ENCODE measurements at regions not wholly inside any gene's neighbourhood (a gene's known extent, or its start where the extent isn't known, plus 50 kb on each side); places are given as distances from the start of the nearest gene placed in this dataset.

DNA sequence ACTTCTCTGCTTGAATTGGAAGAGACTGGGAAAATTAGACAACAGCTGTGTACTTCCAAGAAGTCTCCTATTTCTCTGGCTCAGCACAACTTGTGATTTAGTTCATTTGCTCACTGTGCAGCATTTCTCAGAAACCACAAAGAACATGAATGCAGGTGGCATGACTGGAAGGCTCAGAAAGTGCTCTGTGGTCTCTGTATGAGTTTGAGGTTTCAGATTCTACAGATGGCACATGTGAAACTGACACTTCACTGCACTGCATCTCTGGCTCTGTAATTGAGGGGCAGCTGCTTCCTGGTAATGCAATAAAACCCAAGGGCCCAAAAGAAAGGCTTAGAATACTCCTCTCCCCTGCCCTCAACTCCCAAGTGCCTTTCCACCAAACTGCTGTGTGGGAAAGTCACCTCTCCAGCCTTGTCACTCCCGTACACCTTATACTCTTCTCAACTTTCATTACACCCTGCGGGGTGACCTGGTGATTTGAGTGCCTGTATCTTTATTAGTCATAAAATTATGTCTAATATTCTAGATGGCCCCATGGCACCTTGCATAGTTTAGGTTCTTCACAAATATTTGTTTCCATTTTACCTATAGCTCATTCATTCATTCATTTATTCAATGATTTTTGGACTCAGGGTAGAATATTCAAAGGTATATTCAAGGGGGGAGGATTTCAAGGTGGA is 82.5 kb downstream of the ESM1 start:
- Histone ChIP-seq H3K9me3 (no peaks in the 10 kb centered on the region), H3K27ac (peak overlapping the region in 2 of 4 donors; percentile 44 to 56), H3K4me1 (no peaks in the 10 kb centered on the region), H3K36me3 (no peaks in the 10 kb centered on the region), H3K27me3 (no peaks in the 10 kb centered on the region), H3K4me3 (no peak overlapping the region)
- TF ChIP-seq EP300 (IDR thresholded peaks at IDR 0.05) (no peak), POLR2AphosphoS5 (IDR thresholded peaks at IDR 0.05) (peak in 2 of 4 donors; percentile 7 to 54)
- intact Hi-C loops (cut with DNase I), result no loop called here
- WGBS, 2 donors, result 52 to 53% methylated on average over 2 of the region's 2 CpGs
- DNase-seq, result no peak

DNA sequence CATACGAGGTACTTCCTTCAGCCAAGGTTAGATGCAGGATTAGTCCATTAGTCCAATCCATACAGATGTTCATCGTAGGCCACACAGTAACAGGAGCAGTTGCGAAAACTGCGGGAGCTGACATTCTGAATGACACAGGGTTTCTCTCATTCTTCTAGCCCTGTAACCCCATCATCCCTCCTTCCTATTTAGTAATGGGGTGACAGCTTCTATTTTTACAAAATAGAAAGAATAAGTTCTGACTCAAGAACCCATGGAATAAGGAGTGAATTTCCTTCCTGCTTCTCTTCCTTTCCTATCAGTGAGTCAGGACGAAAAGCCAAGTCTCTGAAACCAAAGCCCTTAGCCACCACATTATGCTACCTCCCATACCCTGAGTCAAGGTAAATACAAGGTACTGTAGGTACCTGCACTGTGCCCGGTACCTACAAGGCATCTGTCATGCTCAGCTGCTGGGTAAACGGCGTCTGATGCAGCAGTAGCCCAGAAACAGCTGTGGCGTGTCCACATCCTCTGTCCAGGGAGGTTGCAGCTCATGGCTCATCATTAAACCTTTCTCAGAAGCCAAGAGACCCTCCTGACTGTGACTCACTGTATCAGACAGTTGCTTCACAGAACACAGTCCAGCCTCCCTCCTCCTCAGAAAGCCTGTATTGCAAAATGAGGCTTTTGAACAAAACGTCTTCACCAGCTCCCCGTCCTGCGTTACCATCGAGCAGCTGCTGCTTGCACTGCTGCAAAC is 84.2 kb downstream of the ESM1 start:
- intact Hi-C loops (cut with DNase I), result no loop called here
- Histone ChIP-seq H3K9me3 (no peaks in the 10 kb centered on the region), H3K4me3 (no peak overlapping the region), H3K4me1 (no peaks in the 10 kb centered on the region), H3K27ac (peak overlapping the region; percentile 23 to 56 (median 49)), H3K27me3 (no peaks in the 10 kb centered on the region), H3K36me3 (no peaks in the 10 kb centered on the region)
- WGBS, 2 donors, result 70% methylated on average over 13 of the region's 13 CpGs
- TF ChIP-seq POLR2AphosphoS5 (IDR thresholded peaks at IDR 0.05), result peak; percentile 37 to 71 (median 54)
- TF ChIP-seq, protein P1, sequence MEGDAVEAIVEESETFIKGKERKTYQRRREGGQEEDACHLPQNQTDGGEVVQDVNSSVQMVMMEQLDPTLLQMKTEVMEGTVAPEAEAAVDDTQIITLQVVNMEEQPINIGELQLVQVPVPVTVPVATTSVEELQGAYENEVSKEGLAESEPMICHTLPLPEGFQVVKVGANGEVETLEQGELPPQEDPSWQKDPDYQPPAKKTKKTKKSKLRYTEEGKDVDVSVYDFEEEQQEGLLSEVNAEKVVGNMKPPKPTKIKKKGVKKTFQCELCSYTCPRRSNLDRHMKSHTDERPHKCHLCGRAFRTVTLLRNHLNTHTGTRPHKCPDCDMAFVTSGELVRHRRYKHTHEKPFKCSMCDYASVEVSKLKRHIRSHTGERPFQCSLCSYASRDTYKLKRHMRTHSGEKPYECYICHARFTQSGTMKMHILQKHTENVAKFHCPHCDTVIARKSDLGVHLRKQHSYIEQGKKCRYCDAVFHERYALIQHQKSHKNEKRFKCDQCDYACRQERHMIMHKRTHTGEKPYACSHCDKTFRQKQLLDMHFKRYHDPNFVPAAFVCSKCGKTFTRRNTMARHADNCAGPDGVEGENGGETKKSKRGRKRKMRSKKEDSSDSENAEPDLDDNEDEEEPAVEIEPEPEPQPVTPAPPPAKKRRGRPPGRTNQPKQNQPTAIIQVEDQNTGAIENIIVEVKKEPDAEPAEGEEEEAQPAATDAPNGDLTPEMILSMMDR (IDR thresholded peaks at IDR 0.05), result no peak
- no peak for TF ChIP-seq EP300 (IDR thresholded peaks at IDR 0.05)
- DNase-seq, result peak; percentile 89

DNA sequence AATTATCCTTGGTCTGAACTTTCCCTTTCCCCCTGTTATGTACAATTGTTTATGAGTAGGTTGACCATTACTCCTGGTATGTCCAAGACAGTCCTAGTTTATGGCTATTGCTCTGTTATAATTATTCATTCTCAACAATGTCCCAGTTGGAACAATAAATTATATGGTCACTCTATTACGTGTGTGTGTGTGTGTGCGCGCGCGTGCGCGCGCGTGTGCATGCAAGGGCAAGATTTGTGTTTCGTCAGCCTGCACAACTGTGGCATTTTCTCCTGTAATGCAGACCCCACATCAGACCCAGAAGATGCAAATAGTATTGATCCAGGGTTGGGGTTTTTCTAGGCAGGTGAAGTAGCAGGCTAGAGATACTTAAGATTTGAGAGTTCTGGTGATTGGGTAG is 88.4 kb downstream of the ESM1 start:
- DNase-seq, result no peak
- Histone ChIP-seq H3K9me3 (no peaks in the 10 kb centered on the region), H3K4me1 (no peaks in the 10 kb centered on the region), H3K27me3 (no peaks in the 10 kb centered on the region), H3K4me3 (no peak overlapping the region), H3K27ac (no peak overlapping the region), H3K36me3 (no peaks in the 10 kb centered on the region)
- intact Hi-C loops (cut with DNase I), result no loop called here
- TF ChIP-seq POLR2AphosphoS5 (IDR thresholded peaks at IDR 0.05), result no peak
- TF ChIP-seq POLR2A (IDR thresholded peaks at IDR 0.05), result no peak
- TF ChIP-seq EP300 (IDR thresholded peaks at IDR 0.05), result no peak
- TF ChIP-seq, protein P1 (IDR thresholded peaks at IDR 0.05), result no peak
- 95 to 98% methylated on average over 10 of the region's 10 CpGs for WGBS, 2 donors

DNA sequence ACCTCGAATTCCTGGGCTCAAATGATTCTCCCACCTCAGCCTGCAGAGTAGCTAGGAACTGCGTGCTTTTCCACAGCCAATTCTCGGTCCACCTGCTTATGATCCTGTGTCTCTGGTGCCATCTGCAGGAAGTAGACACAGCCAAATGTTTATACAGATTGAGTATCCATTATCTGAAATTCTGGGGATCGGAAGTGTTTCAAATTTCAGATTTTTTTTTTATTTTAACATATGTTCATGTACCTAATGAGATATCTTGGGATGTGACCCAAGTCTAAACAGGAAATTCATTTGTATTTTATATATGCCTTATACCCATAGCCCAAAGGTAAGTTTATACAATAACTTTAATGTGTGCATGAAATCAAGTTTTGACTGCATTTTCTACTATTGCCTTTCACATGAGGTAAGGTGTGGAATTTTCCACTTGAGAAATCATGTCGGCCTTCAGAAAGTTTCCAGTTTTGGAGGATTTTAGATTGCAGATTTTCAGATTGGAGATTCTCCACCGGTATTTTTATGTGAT is 89.5 kb downstream of the ESM1 start:
- Histone ChIP-seq H3K27me3 (no peaks in the 10 kb centered on the region), H3K9me3 (no peaks in the 10 kb centered on the region), H3K36me3 (no peaks in the 10 kb centered on the region), H3K27ac (no peak overlapping the region), H3K4me1 (no peaks in the 10 kb centered on the region), H3K4me3 (no peak overlapping the region)
- intact Hi-C loops (cut with DNase I), result no loop called here
- no peak for DNase-seq
- TF ChIP-seq, protein P1 (IDR thresholded peaks at IDR 0.05), result peak in 3 of 4 experiments; percentile 12 to 25 (median 24)
- no peak for TF ChIP-seq POLR2A (IDR thresholded peaks at IDR 0.05)
- 34 to 51% methylated on average over 6 of the region's 6 CpGs for WGBS, 2 donors

DNA sequence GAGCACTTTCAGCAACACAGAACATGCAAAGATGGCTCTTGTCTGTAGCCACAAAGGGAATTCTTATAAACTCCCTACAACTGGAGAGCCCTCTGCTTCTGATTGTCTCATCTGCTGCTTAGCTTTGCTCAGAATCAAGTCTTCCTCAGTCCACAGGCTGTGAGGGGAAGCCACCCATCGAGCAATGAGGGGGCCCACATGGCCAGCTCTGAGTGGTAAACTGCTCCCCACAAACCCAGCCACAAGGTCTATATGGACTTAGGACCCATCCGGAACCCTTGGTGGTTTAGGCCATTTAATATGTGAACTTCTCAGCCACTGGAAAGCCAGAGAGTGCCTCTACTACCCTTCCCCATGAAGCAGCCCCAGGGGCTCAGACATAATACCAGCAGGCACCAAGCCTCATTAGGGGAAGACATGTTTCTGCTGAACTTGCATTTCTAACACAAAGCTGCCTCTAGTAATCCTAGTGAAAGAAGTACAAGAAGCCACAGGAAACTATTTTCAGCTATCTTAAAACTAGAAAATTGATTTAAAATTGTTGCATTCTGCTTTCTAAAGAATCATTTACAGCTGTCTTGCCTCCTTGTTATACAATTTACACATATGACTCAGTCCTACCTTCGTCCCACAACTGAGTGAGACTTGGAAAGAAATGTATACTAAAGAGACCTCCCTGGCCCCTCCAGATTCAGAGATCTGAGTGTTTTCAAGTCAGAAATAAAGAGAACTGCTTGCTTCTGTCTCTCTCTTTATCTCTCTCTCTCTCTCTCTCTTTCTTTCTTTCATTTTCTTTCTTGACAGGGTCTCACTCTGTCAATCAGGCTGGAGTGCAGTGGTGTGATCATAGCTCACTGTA is 90.2 kb downstream of the ESM1 start:
- TF ChIP-seq EP300 (IDR thresholded peaks at IDR 0.05) (no peak), POLR2A (IDR thresholded peaks at IDR 0.05) (no peak), POLR2AphosphoS5 (IDR thresholded peaks at IDR 0.05) (no peak)
- TF ChIP-seq, protein P1 (IDR thresholded peaks at IDR 0.05), result no peak
- intact Hi-C loops (cut with DNase I), result no loop called here
- Histone ChIP-seq H3K9me3 (no peaks in the 10 kb centered on the region), H3K4me1 (no peaks in the 10 kb centered on the region), H3K4me3 (no peak overlapping the region), H3K27me3 (no peaks in the 10 kb centered on the region), H3K36me3 (no peaks in the 10 kb centered on the region), H3K27ac (no peak overlapping the region)
- WGBS, 2 donors, result 66 to 73% methylated on average over 3 of the region's 3 CpGs
- no peak for DNase-seq
